ENCODE measurements at regions not wholly inside any gene's neighbourhood (a gene's known extent, or its start where the extent isn't known, plus 50 kb on each side); places are given as distances from the start of the nearest gene placed in this dataset.

DNA sequence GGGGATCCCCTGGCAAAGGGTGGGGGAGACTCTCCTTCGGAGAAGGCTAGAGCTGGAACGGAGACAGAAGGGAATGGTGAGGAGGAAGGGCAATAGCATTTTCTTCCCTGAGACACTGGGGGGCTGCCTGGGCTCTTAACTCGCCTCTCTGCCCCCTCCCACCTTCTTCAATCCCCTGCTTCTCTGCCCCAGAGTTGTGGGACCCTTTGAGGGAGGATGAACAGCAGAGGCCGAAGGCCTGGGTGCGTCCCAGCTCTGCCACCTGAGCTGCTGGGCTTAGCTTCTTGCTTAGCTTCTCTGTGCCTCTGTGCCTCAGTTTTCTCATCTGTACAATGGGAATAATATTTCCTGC is 72.4 kb downstream of the RTL6 start:
- TF ChIP-seq, protein P1, sequence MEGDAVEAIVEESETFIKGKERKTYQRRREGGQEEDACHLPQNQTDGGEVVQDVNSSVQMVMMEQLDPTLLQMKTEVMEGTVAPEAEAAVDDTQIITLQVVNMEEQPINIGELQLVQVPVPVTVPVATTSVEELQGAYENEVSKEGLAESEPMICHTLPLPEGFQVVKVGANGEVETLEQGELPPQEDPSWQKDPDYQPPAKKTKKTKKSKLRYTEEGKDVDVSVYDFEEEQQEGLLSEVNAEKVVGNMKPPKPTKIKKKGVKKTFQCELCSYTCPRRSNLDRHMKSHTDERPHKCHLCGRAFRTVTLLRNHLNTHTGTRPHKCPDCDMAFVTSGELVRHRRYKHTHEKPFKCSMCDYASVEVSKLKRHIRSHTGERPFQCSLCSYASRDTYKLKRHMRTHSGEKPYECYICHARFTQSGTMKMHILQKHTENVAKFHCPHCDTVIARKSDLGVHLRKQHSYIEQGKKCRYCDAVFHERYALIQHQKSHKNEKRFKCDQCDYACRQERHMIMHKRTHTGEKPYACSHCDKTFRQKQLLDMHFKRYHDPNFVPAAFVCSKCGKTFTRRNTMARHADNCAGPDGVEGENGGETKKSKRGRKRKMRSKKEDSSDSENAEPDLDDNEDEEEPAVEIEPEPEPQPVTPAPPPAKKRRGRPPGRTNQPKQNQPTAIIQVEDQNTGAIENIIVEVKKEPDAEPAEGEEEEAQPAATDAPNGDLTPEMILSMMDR (IDR thresholded peaks at IDR 0.05): no peak
- TF ChIP-seq POLR2A (IDR thresholded peaks at IDR 0.05): no peak

Measured in uterus (tissue), 2 donors.